Fibroblast of the aortic adventitia (primary cell): ENCODE measurements at regions not wholly inside any gene's neighbourhood (a gene's known extent, or its start where the extent isn't known, plus 50 kb on each side); places are given as distances from the start of the nearest gene placed in this dataset.

Experiments used
- DNase-seq: peaks from one replicate; pipeline ENCODE4 v3.0.0-alpha.2; 2010; ENCODE audit warnings: low read depth
- H3K4me3 ChIP-seq: 2 replicates; pipeline ENCODE4 v1.5.1; 2011; ENCODE audit warnings: low read depth, mild to moderate bottlenecking, control low read depth, low read length, moderate library complexity
- CTCF ChIP-seq: IDR thresholded peaks from 2 replicates; pipeline ENCODE4 v1.5.1; 2011; ENCODE audit warnings: mild to moderate bottlenecking, low read length, control low read depth, inconsistent platforms; ENCODE audit not compliant: insufficient read depth

- no peak for DNase-seq
- TF ChIP-seq CTCF, result no peak
- no peak overlapping the region for H3K4me3 ChIP-seq
Measured at GRCh38 chr7:21154614-21155013, 273.3 kb upstream of the SP4 start.

GRCh38 chr7:21159506-21159905 is 268.4 kb upstream of the SP4 start:
- no peak overlapping the region for H3K4me3 ChIP-seq
- no peak for DNase-seq
- TF ChIP-seq CTCF, result no peak

GRCh38 chr7:21160401-21160800 is 267.5 kb upstream of the SP4 start:
- TF ChIP-seq CTCF, result no peak
- H3K4me3 ChIP-seq, result no peak overlapping the region
- DNase-seq, result no peak

GRCh38 chr7:21167942-21168341 is 259.9 kb upstream of the SP4 start:
- DNase-seq, result no peak
- TF ChIP-seq CTCF, result no peak
- H3K4me3 ChIP-seq, result no peak overlapping the region

- no peak for DNase-seq
- no peak for TF ChIP-seq CTCF
- no peak overlapping the region for H3K4me3 ChIP-seq
Measured at GRCh38 chr7:21169667-21170580, 258.0 kb upstream of the SP4 start.

GRCh38 chr7:21172800-21173199 is 255.1 kb upstream of the SP4 start:
- DNase-seq, result no peak
- no peak for TF ChIP-seq CTCF
- no peak overlapping the region for H3K4me3 ChIP-seq
